ENCODE measurements at regions not wholly inside any gene's neighbourhood (a gene's known extent, or its start where the extent isn't known, plus 50 kb on each side); places are given as distances from the start of the nearest gene placed in this dataset.

DNA sequence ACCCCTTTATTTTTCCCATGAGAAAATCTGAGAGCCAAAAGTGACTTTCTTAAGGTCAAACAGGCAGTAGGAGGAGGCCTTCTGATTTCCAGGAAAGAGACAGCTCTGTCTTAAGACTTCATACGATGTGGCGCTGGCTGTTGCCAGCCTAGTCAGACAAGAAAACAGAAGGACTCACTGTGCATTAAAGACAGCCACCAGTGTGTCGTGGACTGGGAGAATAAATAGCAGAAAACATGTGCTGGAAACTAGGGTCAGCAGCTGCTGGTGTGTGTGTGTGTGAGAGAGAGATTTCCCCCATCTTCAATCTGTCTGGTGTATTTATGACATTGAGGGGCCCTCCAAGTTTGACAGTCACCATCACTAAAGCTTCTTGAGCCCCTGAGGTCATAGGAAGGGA lies 708.6 kb upstream of the TMEM132C start:
- no peak overlapping the region for H4K91ac ChIP-seq (ENCODE audit: insufficient read length, low read depth, low read length)
- no peak overlapping the region for H3K23ac ChIP-seq (ENCODE audit: insufficient read length, low read depth, low read length)
- no peak overlapping the region for H3K4me2 ChIP-seq (ENCODE audit: insufficient read depth, insufficient read length, low read length)
- H3K4me1 ChIP-seq (ENCODE audit: insufficient read depth, low read length): peaks cover 2% of the 10 kb centered on the region; the same call in 1 of the 2 replicates
- TF ChIP-seq, protein P1, sequence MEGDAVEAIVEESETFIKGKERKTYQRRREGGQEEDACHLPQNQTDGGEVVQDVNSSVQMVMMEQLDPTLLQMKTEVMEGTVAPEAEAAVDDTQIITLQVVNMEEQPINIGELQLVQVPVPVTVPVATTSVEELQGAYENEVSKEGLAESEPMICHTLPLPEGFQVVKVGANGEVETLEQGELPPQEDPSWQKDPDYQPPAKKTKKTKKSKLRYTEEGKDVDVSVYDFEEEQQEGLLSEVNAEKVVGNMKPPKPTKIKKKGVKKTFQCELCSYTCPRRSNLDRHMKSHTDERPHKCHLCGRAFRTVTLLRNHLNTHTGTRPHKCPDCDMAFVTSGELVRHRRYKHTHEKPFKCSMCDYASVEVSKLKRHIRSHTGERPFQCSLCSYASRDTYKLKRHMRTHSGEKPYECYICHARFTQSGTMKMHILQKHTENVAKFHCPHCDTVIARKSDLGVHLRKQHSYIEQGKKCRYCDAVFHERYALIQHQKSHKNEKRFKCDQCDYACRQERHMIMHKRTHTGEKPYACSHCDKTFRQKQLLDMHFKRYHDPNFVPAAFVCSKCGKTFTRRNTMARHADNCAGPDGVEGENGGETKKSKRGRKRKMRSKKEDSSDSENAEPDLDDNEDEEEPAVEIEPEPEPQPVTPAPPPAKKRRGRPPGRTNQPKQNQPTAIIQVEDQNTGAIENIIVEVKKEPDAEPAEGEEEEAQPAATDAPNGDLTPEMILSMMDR (conservative IDR thresholded peaks at IDR 0.05): no peak
- H4K8ac ChIP-seq (replicated peaks; ENCODE audit: insufficient read length, low read depth, low read length): no peak overlapping the region
- Mint-ChIP-seq H3K27me3 (ENCODE audit: low read depth) (peaks cover 4% of the 10 kb centered on the region), H3K9me3 (no peaks in the 10 kb centered on the region), H3K36me3 (ENCODE audit: insufficient read depth in 1 of 3, low read depth in 3 of 3) (no peaks in the 10 kb centered on the region), H3K4me1 (peaks cover 5 to 8% of the 10 kb centered on the region in 2 experiments; a peak in 2 of 4 replicates), H3K4me3 (no peak overlapping the region), H3K27ac (no peak overlapping the region)
- H3K9me3 ChIP-seq (ENCODE audit: control insufficient read depth, low read depth, low read length): no peaks in the 10 kb centered on the region
- no peak overlapping the region for H3K14ac ChIP-seq (ENCODE audit: insufficient read depth, low read length)
- H2BK20ac ChIP-seq (ENCODE audit: low read depth, low read length, poor library complexity, severe bottlenecking): no peak overlapping the region
- H3K27ac ChIP-seq (ENCODE audit: insufficient read length, low read depth, low read length): no peak overlapping the region
- H3K27me3 ChIP-seq (ENCODE audit: insufficient read depth, low read length): no peaks in the 10 kb centered on the region
- H2BK12ac ChIP-seq (ENCODE audit: insufficient read length, low read depth, low read length): no peak overlapping the region
- H2AK5ac ChIP-seq (ENCODE audit: insufficient read length, low read length): no peak overlapping the region
- WGBS (ENCODE audit: extremely low coverage, insufficient read length, low lambda C conversion rate): no CpG with 5 or more reads among the region's 3 CpGs
- H2BK15ac ChIP-seq (ENCODE audit: low read depth, low read length): no peak overlapping the region
- H3K79me2 ChIP-seq (ENCODE audit: insufficient read depth, low read length): no peaks in the 10 kb centered on the region
- DNase-seq: no peak
- H3K18ac ChIP-seq (ENCODE audit: insufficient read length, low read depth, low read length): no peak overlapping the region
- no peak overlapping the region for H2AFZ ChIP-seq (ENCODE audit: low read length)
- H4K20me1 ChIP-seq (ENCODE audit: control insufficient read depth, insufficient read depth, insufficient read length): no peaks in the 10 kb centered on the region
- H4K5ac ChIP-seq (ENCODE audit: insufficient read length, low read depth, low read length): no peak overlapping the region
- no peak overlapping the region for H3T11ph ChIP-seq (ENCODE audit: low read length)
- no peak overlapping the region for H3K4ac ChIP-seq (ENCODE audit: low read depth, low read length)
- no peaks in the 10 kb centered on the region for H3K79me1 ChIP-seq (ENCODE audit: insufficient read depth, low read depth, low read length, poor library complexity, severe bottlenecking)
- no peak overlapping the region for H2BK5ac ChIP-seq (ENCODE audit: insufficient read length, low read length)
- H3K23me2 ChIP-seq (ENCODE audit: insufficient read length, low read depth, low read length, poor library complexity, severe bottlenecking): no peaks in the 10 kb centered on the region
- H3K9ac ChIP-seq (ENCODE audit: extremely low read depth, insufficient read length, low read length): no peak overlapping the region
- H3K56ac ChIP-seq (ENCODE audit: insufficient read length, low read depth, low read length): no peak overlapping the region
- H2BK120ac ChIP-seq (ENCODE audit: low read depth, low read length, poor library complexity, severe bottlenecking): no peak overlapping the region

Measured in H9 (cell line).